OCI-LY7 (cell line): ENCODE measurements at regions not wholly inside any gene's neighbourhood (a gene's known extent, or its start where the extent isn't known, plus 50 kb on each side); places are given as distances from the start of the nearest gene placed in this dataset.

Experiments used
- BruUV-seq: library from RNA; stranded (reverse); fragments of 400-500 nt; replicated peaks from 2 replicates; lab custom pipeline; 2021; lab: Mats Ljungman, UMichigan
- CTCF ChIA-PET: fragments of 300-600 bp; sonication (Branson Sonifier 250); formaldehyde crosslinking; loops from one replicate; lab custom pipeline; 2022; ENCODE audit warnings: antibody characterized with exemption; ENCODE audit not compliant: unreplicated experiment; lab: Charles Lee
- POLR2A ChIA-PET: fragments of 300-600 bp; sonication (Branson Sonifier 250); formaldehyde crosslinking; loops from one replicate; lab custom pipeline; 2022; ENCODE audit warnings: antibody characterized with exemption; lab: Charles Lee
- DNase-seq: peaks from one replicate; pipeline ENCODE4 v3.0.0-alpha.2; 2015; ENCODE audit warnings: low spot score
- H2AFZ ChIP-seq: fragments of 200-600 bp; sonication (generic), shearing (Covaris generic); 2 replicates; pipeline ENCODE4 v1.6.1; 2014; ENCODE audit warnings: mild to moderate bottlenecking, antibody characterized with exemption, low read length, moderate library complexity
- H3K27ac ChIP-seq: fragments of 200-600 bp; sonication (generic); 2 replicates; pipeline ENCODE4 v1.5.1; 2014; ENCODE audit warnings: mixed run types, low read depth, mild to moderate bottlenecking, moderate library complexity, low read length, inconsistent platforms; ENCODE audit not compliant: poor library complexity, severe bottlenecking
- H3K36me3 ChIP-seq: fragments of 200-600 bp; sonication (generic); 2 replicates; pipeline ENCODE4 v1.6.1; 2014; ENCODE audit warnings: mild to moderate bottlenecking, antibody characterized with exemption, low read length, moderate library complexity, mixed read lengths; ENCODE audit not compliant: insufficient read depth
- H3K4me1 ChIP-seq: fragments of 200-600 bp; sonication (generic); 2 replicates; pipeline ENCODE4 v1.5.1; 2014; ENCODE audit warnings: mild to moderate bottlenecking, low read length; ENCODE audit not compliant: insufficient read depth, poor library complexity, severe bottlenecking
- H3K4me2 ChIP-seq: fragments of 200-600 bp; sonication (generic); 2 replicates; pipeline ENCODE4 v1.6.1; 2014; ENCODE audit warnings: mild to moderate bottlenecking, low read length
- H3K4me3 ChIP-seq: fragments of 200-600 bp; sonication (generic); 2 replicates; pipeline ENCODE4 v1.5.1; 2014; ENCODE audit warnings: mild to moderate bottlenecking, low read depth, low read length; ENCODE audit not compliant: poor library complexity, severe bottlenecking
- H3K79me2 ChIP-seq: fragments of 200-600 bp; sonication (generic); 2 replicates; pipeline ENCODE4 v1.6.1; 2016; ENCODE audit warnings: low read depth, mild to moderate bottlenecking, low read length, moderate library complexity, mixed read lengths; ENCODE audit not compliant: insufficient read depth
- H3K9me2 ChIP-seq: fragments of 200-600 bp; sonication (generic); 2 replicates; pipeline ENCODE4 v1.6.1; 2016; ENCODE audit warnings: mild to moderate bottlenecking, low read length, mixed read lengths; ENCODE audit not compliant: insufficient read depth
- H3K9me3 ChIP-seq: fragments of 200-600 bp; sonication (generic); 2 replicates; pipeline ENCODE4 v1.6.1; 2014; ENCODE audit warnings: mild to moderate bottlenecking, mixed run types, low read length, mixed read lengths
- H4K20me1 ChIP-seq: fragments of 200-600 bp; sonication (generic); 2 replicates; pipeline ENCODE4 v1.6.1; 2014; ENCODE audit warnings: mild to moderate bottlenecking, antibody characterized with exemption, low read length, moderate library complexity, mixed read lengths; ENCODE audit not compliant: insufficient read depth
- CTCF ChIP-seq: fragments of 200-600 bp; sonication (generic); conservative IDR thresholded peaks from 2 replicates; pipeline ENCODE4 v1.5.1; 2014; ENCODE audit warnings: mild to moderate bottlenecking, antibody characterized with exemption, low read length, moderate library complexity, mixed read lengths
- EZH2phosphoT487 ChIP-seq: fragments of 200-600 bp; sonication (generic); IDR thresholded peaks from 2 replicates; pipeline ENCODE4 v1.6.1; 2018; ENCODE audit warnings: low read depth, borderline replicate concordance, mild to moderate bottlenecking, mixed run types, antibody characterized with exemption, low read length, moderate library complexity, mixed read lengths
- intact Hi-C: fragments of 100-400 bp; cut with micrococcal nuclease; formaldehyde crosslinking; loops from one replicate; pipeline ENCODE4 v1.10.0; 2022; ENCODE audit not compliant: unreplicated experiment

DNA sequence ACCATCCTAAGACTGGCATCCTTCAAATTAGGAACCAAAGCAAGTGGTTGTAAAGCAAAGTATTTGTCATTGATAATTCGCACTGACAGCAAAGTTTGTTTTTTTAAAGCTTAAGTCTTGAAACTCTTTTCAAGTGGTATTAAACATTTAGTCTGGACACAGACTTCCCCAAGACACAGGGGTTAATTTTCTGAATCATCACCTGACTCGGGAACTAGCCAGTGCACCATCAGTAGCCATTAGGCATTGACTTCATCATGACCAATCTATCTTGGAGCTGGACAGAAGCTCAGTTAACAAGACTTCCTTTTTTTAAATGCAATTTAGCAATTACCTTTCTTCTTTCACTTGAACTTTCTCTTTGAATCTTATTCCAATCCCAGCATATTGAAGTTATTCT lies 210.6 kb downstream of the ZNF365 start:
- Histone ChIP-seq H3K4me3 (no peak overlapping the region), H4K20me1 (no peaks in the 10 kb centered on the region), H3K27ac (no peak overlapping the region), H3K9me2 (no peaks in the 10 kb centered on the region), H3K79me2 (no peaks in the 10 kb centered on the region), H3K36me3 (no peaks in the 10 kb centered on the region), H2AFZ (no peak overlapping the region), H3K4me1 (no peaks in the 10 kb centered on the region), H3K4me2 (no peak overlapping the region), H3K9me3 (no peaks in the 10 kb centered on the region)
- no peak for DNase-seq
- intact Hi-C loops = no loop called here
- TF ChIP-seq EZH2phosphoT487 (no peak), CTCF (no peak)
- ChIA-PET CTCF (no interaction called here), POLR2A (interaction anchor here (0.7 to 1.6 kb wide), 2 partner anchors 9 to 40 kb away, joined by 3 to 6 read pairs; no protein-coding TSS in a partner anchor)
- BruUV-seq = no TSS peak

- Histone ChIP-seq H3K36me3 (no peaks in the 10 kb centered on the region), H3K9me3 (no peaks in the 10 kb centered on the region), H3K9me2 (no peaks in the 10 kb centered on the region), H3K79me2 (no peaks in the 10 kb centered on the region), H2AFZ (no peak overlapping the region), H4K20me1 (no peaks in the 10 kb centered on the region), H3K4me2 (no peak overlapping the region), H3K27ac (no peak overlapping the region), H3K4me3 (no peak overlapping the region), H3K4me1 (no peaks in the 10 kb centered on the region)
- POLR2A ChIA-PET = interaction anchor here (0.7 to 1.6 kb wide), 2 partner anchors 9 to 40 kb away, joined by 3 to 6 read pairs; no protein-coding TSS in a partner anchor
- no TSS peak for BruUV-seq
- CTCF ChIA-PET = no interaction called here
- no peak for DNase-seq
- intact Hi-C loops = no loop called here
- no peak for TF ChIP-seq EZH2phosphoT487
- no peak for TF ChIP-seq CTCF
Measured at GRCh38 chr10:62585211-62585775, 211.1 kb downstream of the ZNF365 start.

DNA sequence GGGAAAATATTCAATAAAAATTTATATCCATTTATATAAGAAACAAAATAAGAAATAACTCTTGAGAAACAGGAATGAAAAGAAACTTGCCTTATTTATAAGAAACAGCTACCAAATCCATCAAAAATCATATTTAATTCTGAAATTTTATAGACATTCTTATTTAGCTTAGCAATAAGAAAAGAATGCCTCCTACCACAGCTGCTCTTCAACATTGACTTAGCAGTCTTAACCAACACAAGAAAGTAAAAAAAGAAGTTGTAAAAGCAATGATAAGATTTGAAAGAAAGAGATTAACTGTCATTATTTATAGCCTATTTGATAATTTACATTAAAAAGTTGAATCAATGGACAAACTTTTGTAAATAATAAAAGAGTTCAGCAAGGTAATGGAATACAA lies 212.8 kb downstream of the ZNF365 start:
- no peaks in the 10 kb centered on the region for H3K79me2 ChIP-seq
- intact Hi-C loops = no loop called here
- no peak for DNase-seq
- ChIA-PET POLR2A (no interaction called here), CTCF (interaction anchor here (0.5 kb wide), 1 partner anchor 231 kb away, joined by 3 read pairs; no protein-coding TSS in a partner anchor)
- H3K27ac ChIP-seq = no peak overlapping the region
- H3K4me3 ChIP-seq = no peak overlapping the region
- H3K4me2 ChIP-seq = no peak overlapping the region
- TF ChIP-seq CTCF (no peak), EZH2phosphoT487 (no peak)
- H3K9me3 ChIP-seq = no peaks in the 10 kb centered on the region
- no peaks in the 10 kb centered on the region for H4K20me1 ChIP-seq
- H3K9me2 ChIP-seq = no peaks in the 10 kb centered on the region
- no peaks in the 10 kb centered on the region for H3K4me1 ChIP-seq
- no peak overlapping the region for H2AFZ ChIP-seq
- no TSS peak for BruUV-seq
- H3K36me3 ChIP-seq = no peaks in the 10 kb centered on the region
